B cell (primary cell): ENCODE measurements at regions not wholly inside any gene's neighbourhood (a gene's known extent, or its start where the extent isn't known, plus 50 kb on each side); places are given as distances from the start of the nearest gene placed in this dataset.

ENCODE experiments used
- ATAC-seq: fragments of 200-7000 bp; cut with Tn5 transposase; one replicate; pipeline ENCODE4 v1.10.0; 2021; ENCODE audit warnings: low read depth, mild to moderate bottlenecking, moderate number of reproducible peaks, moderate library complexity
- CTCF ChIA-PET: fragments of 350-600 bp; sonication (Branson Sonifier 250); formaldehyde crosslinking; loops from one replicate; lab custom pipeline; 2021; ENCODE audit warnings: antibody characterized with exemption, inconsistent platforms; lab: Charles Lee
- POLR2A ChIA-PET: fragments of 350-600 bp; sonication (Branson Sonifier 250); formaldehyde crosslinking; loops from one replicate; lab custom pipeline; 2021; ENCODE audit warnings: antibody characterized with exemption; lab: Charles Lee
- DNase-seq: peaks from one replicate; pipeline ENCODE4 v3.0.0; 2013
- H2AFZ ChIP-seq: 2 replicates; pipeline ENCODE4 v1.6.1; 2012; ENCODE audit warnings: mild to moderate bottlenecking, low read depth, low read length; ENCODE audit not compliant: insufficient read depth, poor library complexity, severe bottlenecking
- H3K27ac ChIP-seq, 2 donors: 1 replicate in 1 of 2; 2 replicates in 1 of 2; pipeline ENCODE4 v1.5.1; 2012 to 2013; ENCODE audit warnings: low read length in 2 of 2, mild to moderate bottlenecking in 2 of 2, moderate library complexity in 1 of 2
- H3K27me3 ChIP-seq, 4 experiments: fragments of 200-600 bp in 1 of 4; sonication (generic) in 1 of 4; replicated peaks in 1 of 4; 1 replicate in 2 of 4; 2 replicates in 2 of 4; pipeline versions ENCODE4 v1.6.1 to v1.7.0; 2013 to 2016; ENCODE audit warnings: low read length in 3 of 4, mild to moderate bottlenecking in 2 of 4, mixed read lengths in 1 of 4, moderate library complexity in 1 of 4; ENCODE audit not compliant: insufficient read depth in 4 of 4, control insufficient read depth in 3 of 4; ENCODE audit errors: control extremely low read depth in 1 of 4
- H3K36me3 ChIP-seq, 2 experiments: replicated peaks in 1 of 2; 1 replicate in 1 of 2; 2 replicates in 1 of 2; pipeline versions ENCODE4 v1.6.1 to v1.7.1; 2013; ENCODE audit warnings: low read length in 1 of 2; ENCODE audit not compliant: insufficient read depth in 2 of 2, control insufficient read depth in 1 of 2; ENCODE audit errors: control extremely low read depth in 1 of 2, extremely low read depth in 1 of 2
- H3K4me1 ChIP-seq, 2 donors: fragments of 200-600 bp in 1 of 2; sonication (generic) in 1 of 2; 1 replicate in 1 of 2; 2 replicates in 1 of 2; pipeline versions ENCODE4 v1.5.1 to v1.6.1; 2013 to 2017; ENCODE audit warnings: low read length in 2 of 2; ENCODE audit not compliant: control insufficient read depth in 2 of 2, insufficient read depth in 2 of 2
- H3K4me2 ChIP-seq: replicated peaks from 2 replicates; pipeline ENCODE3; 2012; ENCODE audit warnings: mild to moderate bottlenecking, low read depth, low read length; ENCODE audit not compliant: poor library complexity, severe bottlenecking
- H3K4me3 ChIP-seq, 5 experiments: fragments of 200-600 bp in 1 of 5; sonication (generic) in 1 of 5; 1 replicate in 3 of 5; 2 replicates in 2 of 5; pipeline versions ENCODE4 v1.5.1 to v1.7.0; 2011 to 2016; ENCODE audit warnings: low read length in 4 of 5, mild to moderate bottlenecking in 4 of 5, low read depth in 2 of 5, control low read depth in 1 of 5, moderate library complexity in 1 of 5; ENCODE audit not compliant: insufficient read depth in 1 of 5; ENCODE audit errors: control extremely low read depth in 1 of 5, extremely low read depth in 1 of 5
- H3K79me2 ChIP-seq: fragments of 200-600 bp; sonication (generic); one replicate; pipeline ENCODE4 v1.6.0; 2016; ENCODE audit warnings: low read length; ENCODE audit not compliant: control insufficient read depth, insufficient read depth
- H3K9ac ChIP-seq: fragments of 200-600 bp; sonication (generic); 2 replicates; pipeline ENCODE4 v1.6.1; 2017; ENCODE audit warnings: mild to moderate bottlenecking, low read length, moderate library complexity
- H3K9me3 ChIP-seq, 3 donors: one replicate each; pipeline versions ENCODE4 v1.6.1 to v1.7.1; 2013; ENCODE audit warnings: low read length in 2 of 3; ENCODE audit not compliant: control insufficient read depth in 2 of 3, insufficient read depth in 1 of 3; ENCODE audit errors: control extremely low read depth in 1 of 3
- H4K20me1 ChIP-seq: 2 replicates; pipeline ENCODE4 v1.6.0; 2012; ENCODE audit warnings: mild to moderate bottlenecking, low read length; ENCODE audit not compliant: insufficient read depth, control insufficient read depth, poor library complexity, severe bottlenecking
- H3K27ac Mint-ChIP-seq: one replicate; pipeline ENCODE4 v1.8.0; 2021; ENCODE audit warnings: mixed read lengths
- H3K27me3 Mint-ChIP-seq: one replicate; pipeline ENCODE4 v1.8.0; 2021; ENCODE audit warnings: mixed read lengths
- H3K4me1 Mint-ChIP-seq: one replicate; pipeline ENCODE4 v1.8.0; 2021; ENCODE audit warnings: mixed read lengths
- H3K4me3 Mint-ChIP-seq: one replicate; pipeline ENCODE4 v1.8.0; 2021; ENCODE audit warnings: mixed read lengths
- H3K9me3 Mint-ChIP-seq: one replicate; pipeline ENCODE4 v1.8.0; 2022; ENCODE audit warnings: mixed read lengths; ENCODE audit not compliant: insufficient read depth
- CTCF ChIP-seq: fragments of 200-600 bp; IDR thresholded peaks from one replicate; pipeline ENCODE4 v1.8.0; 2022; ENCODE audit warnings: antibody characterized with exemption, mild to moderate bottlenecking
- EZH2 ChIP-seq: IDR thresholded peaks from 2 replicates; pipeline ENCODE4 v1.6.1; 2012; ENCODE audit warnings: borderline replicate concordance, low read depth, mild to moderate bottlenecking, moderate library complexity, low read length; ENCODE audit not compliant: insufficient read depth, poor library complexity, severe bottlenecking
- WGBS: methylation state at CpG from one replicate; pipeline ENCODE4 v1.1.5; 2013; ENCODE audit warnings: missing lambda C conversion rate; ENCODE audit not compliant: insufficient coverage; 5-methylcytosine and 5-hydroxymethylcytosine counted together
- intact Hi-C: fragments of 100-400 bp; cut with micrococcal nuclease; formaldehyde crosslinking; loops from one replicate; pipeline ENCODE4 v1.10.0; 2022

- Histone ChIP-seq H3K9ac (no peak overlapping the region), H3K27me3 (peaks cover 0 to 14% (median 6%) of the 10 kb centered on the region in 4 experiments), H3K27ac (no peak overlapping the region), H3K4me1 (peaks cover 25 to 37% of the 10 kb centered on the region in 2 donors), H2AFZ (no peak overlapping the region), H4K20me1 (no peaks in the 10 kb centered on the region), H3K4me2 (no peak overlapping the region), H3K9me3 (peaks cover 0 to 18% (median 15%) of the 10 kb centered on the region in 3 donors), H3K36me3 (no peaks in the 10 kb centered on the region), H3K4me3 (no peak overlapping the region), H3K79me2 (no peaks in the 10 kb centered on the region)
- Mint-ChIP-seq H3K9me3 (peaks cover 15% of the 10 kb centered on the region), H3K27ac (no peak overlapping the region), H3K27me3 (peaks cover 16% of the 10 kb centered on the region), H3K4me1 (peaks cover 32% of the 10 kb centered on the region), H3K4me3 (no peak overlapping the region)
- CTCF ChIA-PET = no interaction called here
- no peak for ATAC-seq
- DNase-seq = no peak
- POLR2A ChIA-PET = no interaction called here
- intact Hi-C loops = no loop called here
- TF ChIP-seq CTCF (no peak), EZH2 (no peak)
- 67% methylated on average over 1 of the region's 1 CpG for WGBS
Measured at GRCh38 chr1:229132106-229132443, 138.8 kb upstream of the RAB4A start.

GRCh38 chr1:229132706-229133105, 138.2 kb upstream of the RAB4A start:
- CTCF ChIA-PET = no interaction called here
- no peak overlapping the region for H3K4me3 Mint-ChIP-seq

More at GRCh38 chr1:229132706-229133105, 138.2 kb upstream of the RAB4A start:
- H3K4me1 ChIP-seq = peaks cover 31 to 40% of the 10 kb centered on the region in 2 donors
- H3K79me2 ChIP-seq = no peaks in the 10 kb centered on the region
- H3K4me3 ChIP-seq = no peak overlapping the region
- Mint-ChIP-seq H3K27me3 (peaks cover 16% of the 10 kb centered on the region), H3K9me3 (peaks cover 15% of the 10 kb centered on the region), H3K27ac (no peak overlapping the region), H3K4me1 (peaks cover 34% of the 10 kb centered on the region)
- no peak overlapping the region for H3K27ac ChIP-seq
- no peak overlapping the region for H2AFZ ChIP-seq
- POLR2A ChIA-PET = no interaction called here
- no peak for ATAC-seq
- TF ChIP-seq CTCF (no peak), EZH2 (no peak)
- no peak for DNase-seq
- H3K9me3 ChIP-seq = peaks cover 0 to 18% (median 15%) of the 10 kb centered on the region in 3 donors
- no peak overlapping the region for H3K9ac ChIP-seq
- H4K20me1 ChIP-seq = no peaks in the 10 kb centered on the region
- H3K36me3 ChIP-seq = no peaks in the 10 kb centered on the region
- H3K27me3 ChIP-seq = peaks cover 0 to 14% (median 6%) of the 10 kb centered on the region in 4 experiments
- no peak overlapping the region for H3K4me2 ChIP-seq
- intact Hi-C loops = no loop called here
